CMK (cell line): ENCODE measurements at regions not wholly inside any gene's neighbourhood (a gene's known extent, or its start where the extent isn't known, plus 50 kb on each side); places are given as distances from the start of the nearest gene placed in this dataset.
"Not testable (repeated sequence)": the region's sequence is repeated elsewhere in the genome, so short reads cannot be mapped to it uniquely, and the experiment has no call there.

Experiments used
- DNase-seq: peaks from one replicate; pipeline ENCODE4 v3.0.0-alpha.2; 2010; ENCODE audit warnings: low read depth

GRCh38 chr2:116922414-116922813 lies 892.1 kb upstream of the DDX18 start:
- DNase-seq: no peak

DNA sequence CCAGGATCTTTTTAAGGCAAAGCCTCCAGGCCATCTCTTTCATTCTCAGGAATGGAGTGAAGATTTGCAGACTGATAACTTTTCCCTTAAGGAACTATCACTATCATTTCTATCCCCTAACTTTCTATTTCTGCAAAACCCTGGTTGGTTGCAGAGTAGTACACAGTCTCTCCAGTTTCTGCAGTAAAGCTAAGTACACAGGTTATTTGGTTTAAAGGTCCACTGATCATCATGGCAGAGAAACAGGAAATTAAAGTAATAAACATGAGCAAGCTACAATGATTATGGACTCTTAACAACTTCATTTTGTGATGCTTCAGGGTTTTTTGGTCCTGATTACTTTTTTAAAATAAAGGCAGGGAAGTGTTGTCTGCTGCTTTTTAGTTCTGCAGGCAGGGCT lies 890.0 kb upstream of the DDX18 start:
- no peak for DNase-seq

- no peak for DNase-seq
Observed at GRCh38 chr2:116935097-116935814, 879.2 kb upstream of the DDX18 start.

- DNase-seq: no peak
Observed at GRCh38 chr2:116948258-116948657, 866.2 kb upstream of the DDX18 start.

DNA sequence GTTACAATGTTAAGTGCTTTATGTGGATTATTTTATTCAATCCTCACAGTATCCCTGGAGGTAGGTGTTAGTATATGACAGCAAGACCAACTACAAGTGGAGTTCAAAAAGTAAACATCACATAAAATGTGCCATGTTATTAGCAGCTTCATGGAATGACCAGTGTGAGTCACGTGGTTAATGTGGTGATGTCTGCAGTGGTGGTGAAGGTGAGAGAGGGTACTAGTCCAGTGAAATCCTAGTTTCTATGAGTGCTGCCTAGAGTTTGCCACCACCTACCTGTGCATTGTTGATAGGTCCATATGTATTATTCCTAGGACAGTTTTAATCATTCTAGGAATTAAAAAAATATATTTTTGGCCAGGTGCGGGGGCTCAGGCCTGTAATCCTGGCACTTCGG lies 865.2 kb upstream of the DDX18 start:
- no peak for DNase-seq

DNA sequence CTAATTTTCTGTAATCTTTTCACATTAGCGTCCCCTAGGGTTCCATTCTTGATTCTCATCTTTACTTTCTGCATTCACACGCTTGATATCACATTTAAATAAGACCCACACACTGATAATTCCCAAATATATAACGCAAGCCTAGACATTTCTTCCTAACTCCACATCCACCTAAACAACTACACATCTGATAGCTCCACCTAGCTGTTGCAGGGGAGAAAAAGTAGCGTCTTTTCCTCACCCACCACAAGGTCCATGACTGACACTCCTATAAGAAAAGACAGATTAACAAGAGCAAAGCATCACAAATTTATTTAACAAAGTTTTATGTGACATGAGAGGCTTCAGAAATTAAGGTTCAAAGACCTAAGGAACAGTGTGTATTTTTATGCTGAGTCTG lies 862.2 kb upstream of the DDX18 start:
- no peak for DNase-seq

DNA sequence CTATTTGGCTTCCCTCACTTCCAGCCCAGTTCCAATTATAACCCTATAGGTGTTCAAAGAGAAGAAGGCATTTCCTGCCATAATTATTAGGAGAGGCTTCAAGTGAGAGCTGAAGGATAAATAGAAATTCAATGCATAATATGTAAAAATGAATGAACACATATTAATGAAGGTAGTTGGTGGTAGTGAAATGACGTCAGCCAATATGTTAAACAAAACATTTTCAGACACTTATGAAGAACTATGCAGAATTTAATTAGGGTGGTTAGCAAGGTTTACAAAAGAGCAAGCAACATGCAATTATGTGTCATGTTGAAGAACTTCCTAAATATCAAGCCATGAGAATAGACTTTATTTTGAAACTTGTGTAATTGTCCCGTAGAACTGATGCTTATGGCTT lies 858.8 kb upstream of the DDX18 start:
- no peak for DNase-seq

GRCh38 chr2:116975608-116976007 lies 838.9 kb upstream of the DDX18 start:
- DNase-seq: no peak

- no peak for DNase-seq
Observed at GRCh38 chr2:116979916-116980764, 834.4 kb upstream of the DDX18 start.

DNA sequence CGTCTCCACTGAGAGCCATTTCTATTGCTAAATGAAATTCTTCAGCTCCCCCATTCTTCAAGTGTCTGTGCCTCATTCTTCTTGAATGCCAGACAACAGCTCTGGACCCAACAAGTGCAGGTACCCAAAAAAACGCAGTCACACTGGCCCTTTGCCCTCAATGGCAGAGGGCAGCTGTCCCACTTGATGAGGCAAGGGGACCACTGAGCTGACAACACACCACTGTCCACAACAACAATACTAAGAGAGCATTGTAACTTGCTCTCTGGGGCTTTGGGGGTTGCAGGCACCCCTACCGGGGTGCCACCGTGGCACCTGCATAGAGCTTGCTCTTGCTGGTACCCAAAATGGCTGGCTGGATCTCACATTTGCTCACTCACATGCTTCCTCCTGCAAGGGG lies 827.0 kb upstream of the DDX18 start:
- no peak for DNase-seq

DNA sequence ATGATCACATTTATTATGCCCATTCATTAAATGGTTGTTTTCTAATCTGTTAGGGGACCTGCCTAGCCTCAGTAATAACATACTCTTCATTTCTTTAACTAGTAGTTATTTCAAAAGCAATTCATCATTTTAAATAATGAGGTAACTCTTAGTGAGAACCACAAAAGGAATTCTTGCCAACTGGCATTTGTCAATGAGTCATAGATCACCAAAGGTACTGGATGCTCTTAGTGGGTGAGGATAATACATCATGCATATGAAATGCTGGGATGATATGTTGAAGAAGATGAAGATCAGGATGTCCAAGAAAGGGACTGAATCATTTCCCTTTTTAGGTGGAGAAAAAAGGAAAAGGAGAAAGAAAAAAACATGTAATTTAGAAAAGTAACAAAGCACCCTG lies 826.2 kb upstream of the DDX18 start:
- DNase-seq: no peak

DNA sequence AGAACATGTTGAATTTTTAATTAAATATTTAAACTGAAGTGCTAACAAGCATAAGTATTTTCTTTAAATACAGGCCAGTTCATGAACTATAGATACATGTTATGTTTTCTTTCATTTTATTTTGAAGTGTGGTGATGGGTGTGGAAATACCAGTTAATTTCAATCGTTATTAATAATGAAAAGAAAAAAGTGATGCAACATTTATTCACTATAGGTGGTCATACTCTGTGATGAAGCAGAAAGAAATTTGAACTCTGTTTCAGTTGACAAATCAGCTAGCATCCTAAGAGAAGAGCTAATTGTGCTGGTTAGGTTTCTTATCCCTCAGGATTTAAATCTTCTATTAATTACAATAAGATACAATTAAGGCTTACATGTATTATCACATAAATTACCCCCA lies 795.1 kb upstream of the DDX18 start:
- no peak for DNase-seq

DNA sequence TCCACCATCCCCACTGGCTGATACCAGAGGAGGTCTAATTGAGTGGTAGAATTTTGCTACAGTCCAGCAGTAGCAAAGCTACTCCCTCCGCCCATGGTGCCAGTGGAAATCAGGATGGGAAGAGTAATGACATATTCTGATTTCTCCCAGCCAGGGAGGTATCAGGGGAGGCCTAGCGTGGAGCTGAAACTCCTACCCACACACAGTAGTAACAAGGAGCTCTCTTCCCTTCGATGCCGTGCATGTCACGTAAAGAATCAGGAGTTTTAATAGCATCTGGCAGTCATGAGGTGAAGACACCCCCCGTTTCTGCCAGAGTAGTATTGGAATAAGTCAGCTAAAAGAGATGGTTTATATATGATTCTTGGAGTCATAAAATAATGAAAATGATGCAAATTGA lies 786.8 kb upstream of the DDX18 start:
- DNase-seq: no peak

- DNase-seq: not testable (repeated sequence)
Observed at GRCh38 chr2:117028708-117029107, 785.8 kb upstream of the DDX18 start.

GRCh38 chr2:117055499-117056375 lies 758.8 kb upstream of the DDX18 start:
- DNase-seq: no peak

DNA sequence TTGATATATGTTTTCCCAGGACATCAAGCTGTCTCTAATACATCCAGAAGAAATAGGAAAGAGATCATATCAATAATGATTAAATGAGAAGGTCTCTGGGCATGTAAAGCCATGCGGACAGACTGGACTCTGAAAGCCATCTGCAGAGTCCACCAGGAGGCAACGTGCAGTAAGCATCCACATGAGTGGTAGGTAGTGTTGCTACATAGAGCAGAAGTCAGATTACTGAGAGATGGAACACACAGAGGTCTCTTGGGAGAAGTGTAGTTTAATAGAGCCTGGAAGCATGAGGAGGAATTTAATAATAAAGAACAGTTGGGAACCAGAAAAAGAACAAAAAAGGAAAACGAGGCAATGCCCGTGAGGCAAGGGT lies 758.1 kb upstream of the DDX18 start:
- DNase-seq: no peak

GRCh38 chr2:117057016-117057415 lies 757.5 kb upstream of the DDX18 start:
- no peak for DNase-seq

GRCh38 chr2:117058366-117058765 lies 756.1 kb upstream of the DDX18 start:
- no peak for DNase-seq

GRCh38 chr2:117064021-117064420 lies 750.5 kb upstream of the DDX18 start:
- no peak for DNase-seq

DNA sequence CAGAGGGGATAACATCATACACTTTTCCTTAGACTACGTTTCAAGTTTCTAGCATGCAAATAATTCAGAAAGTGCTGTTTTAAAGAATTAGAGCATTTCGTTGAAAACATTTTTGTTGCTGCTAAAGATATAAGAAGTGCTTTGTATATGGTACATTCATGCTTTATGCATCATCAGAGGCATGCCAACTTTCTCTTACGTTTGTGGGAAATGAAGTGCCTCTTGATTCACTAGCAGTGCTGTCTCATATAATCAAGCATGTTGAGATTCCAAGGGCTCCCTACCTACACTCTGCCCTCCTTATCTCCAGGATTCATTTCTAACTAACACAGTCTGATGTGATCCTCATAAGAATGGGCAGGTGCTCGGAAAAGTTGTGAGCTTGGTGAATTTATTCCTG lies 748.6 kb upstream of the DDX18 start:
- no peak for DNase-seq

DNA sequence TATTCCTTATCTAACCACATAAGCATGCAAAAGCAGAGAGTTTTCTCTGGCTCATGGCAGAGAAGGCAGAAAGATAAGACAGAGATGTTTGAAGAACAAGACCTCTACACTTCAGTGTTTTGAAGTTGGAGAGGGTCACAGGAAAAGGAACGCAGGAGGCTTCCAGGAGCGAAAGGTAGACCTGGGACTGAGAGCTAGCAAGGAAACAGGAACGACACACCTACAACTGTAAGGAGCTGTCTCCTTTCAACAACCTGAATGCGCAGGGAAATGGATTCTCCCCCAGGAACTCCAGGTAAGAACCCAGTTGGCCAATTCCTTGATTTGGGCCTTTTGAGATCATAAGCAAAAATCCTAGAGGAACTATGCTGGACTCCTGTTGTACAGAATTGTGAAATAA lies 746.6 kb upstream of the DDX18 start:
- no peak for DNase-seq

- no peak for DNase-seq
Observed at GRCh38 chr2:117068371-117068770, 746.1 kb upstream of the DDX18 start.
